Endodermal cell (in vitro differentiated cells): ENCODE measurements at regions not wholly inside any gene's neighbourhood (a gene's known extent, or its start where the extent isn't known, plus 50 kb on each side); places are given as distances from the start of the nearest gene placed in this dataset.

Experiments used
- DNase-seq: peaks from one replicate; pipeline ENCODE4 v3.0.0-alpha.2; 2017
- H3K27ac ChIP-seq: 2 replicates; pipeline ENCODE4 v1.5.1; 2013; ENCODE audit warnings: mild to moderate bottlenecking, low read depth, low read length, moderate library complexity
- H3K27me3 ChIP-seq: 2 replicates; pipeline ENCODE4 v1.6.1; 2013; ENCODE audit warnings: mild to moderate bottlenecking, low read length, moderate library complexity; ENCODE audit not compliant: insufficient read depth, control insufficient read depth, poor library complexity, severe bottlenecking
- H3K36me3 ChIP-seq: 2 replicates; pipeline ENCODE4 v1.7.0; 2013; ENCODE audit warnings: mild to moderate bottlenecking, low read length, moderate library complexity; ENCODE audit not compliant: control insufficient read depth, insufficient read depth
- H3K4me1 ChIP-seq: one replicate; pipeline ENCODE4 v1.7.0; 2013; ENCODE audit warnings: low read length; ENCODE audit not compliant: control insufficient read depth, insufficient read depth
- H3K4me3 ChIP-seq: 2 replicates; pipeline ENCODE4 v1.5.1; 2013; ENCODE audit warnings: mild to moderate bottlenecking, low read length, moderate library complexity
- H3K9ac ChIP-seq: 2 replicates; pipeline ENCODE4 v1.6.1; 2013; ENCODE audit warnings: mild to moderate bottlenecking, low read length, moderate library complexity; ENCODE audit not compliant: poor library complexity, severe bottlenecking; ENCODE audit errors: extremely low read depth
- H3K9me3 ChIP-seq: 2 replicates; pipeline ENCODE4 v1.6.1; 2013; ENCODE audit warnings: mild to moderate bottlenecking, low read length, moderate library complexity; ENCODE audit not compliant: control insufficient read depth
- H3K27ac Mint-ChIP-seq: 2 replicates; pipeline ENCODE4 v1.8.0; 2020; ENCODE audit warnings: mixed read lengths
- H3K27me3 Mint-ChIP-seq: 2 replicates; pipeline ENCODE4 v1.8.0; 2021; ENCODE audit warnings: mild to moderate bottlenecking, mixed read lengths; ENCODE audit not compliant: insufficient read depth
- H3K36me3 Mint-ChIP-seq: 2 replicates; pipeline ENCODE4 v1.8.0; 2020; ENCODE audit warnings: low read depth, mixed read lengths
- H3K4me1 Mint-ChIP-seq: 2 replicates; pipeline ENCODE4 v1.8.0; 2020; ENCODE audit warnings: mixed read lengths
- H3K4me3 Mint-ChIP-seq: 2 replicates; pipeline ENCODE4 v1.8.0; 2020; ENCODE audit warnings: mild to moderate bottlenecking, moderate library complexity, mixed read lengths
- H3K9me3 Mint-ChIP-seq: 2 replicates; pipeline ENCODE4 v1.8.0; 2020; ENCODE audit warnings: mild to moderate bottlenecking, mixed read lengths
- CTCF ChIP-seq: fragments of 200-600 bp; sonication (generic); conservative IDR thresholded peaks from 2 replicates; pipeline ENCODE4 v1.5.0; 2021; ENCODE audit warnings: antibody characterized with exemption, mild to moderate bottlenecking
- WGBS, 2 experiments: methylation state at CpG; one replicate each; pipeline versions ENCODE4 v1.1.5 to v1.1.7; 2013; ENCODE audit warnings: missing lambda C conversion rate in 2 of 2, mixed read lengths in 1 of 2; ENCODE audit not compliant: insufficient coverage in 1 of 2, insufficient read length in 1 of 2; 5-methylcytosine and 5-hydroxymethylcytosine counted together

DNA sequence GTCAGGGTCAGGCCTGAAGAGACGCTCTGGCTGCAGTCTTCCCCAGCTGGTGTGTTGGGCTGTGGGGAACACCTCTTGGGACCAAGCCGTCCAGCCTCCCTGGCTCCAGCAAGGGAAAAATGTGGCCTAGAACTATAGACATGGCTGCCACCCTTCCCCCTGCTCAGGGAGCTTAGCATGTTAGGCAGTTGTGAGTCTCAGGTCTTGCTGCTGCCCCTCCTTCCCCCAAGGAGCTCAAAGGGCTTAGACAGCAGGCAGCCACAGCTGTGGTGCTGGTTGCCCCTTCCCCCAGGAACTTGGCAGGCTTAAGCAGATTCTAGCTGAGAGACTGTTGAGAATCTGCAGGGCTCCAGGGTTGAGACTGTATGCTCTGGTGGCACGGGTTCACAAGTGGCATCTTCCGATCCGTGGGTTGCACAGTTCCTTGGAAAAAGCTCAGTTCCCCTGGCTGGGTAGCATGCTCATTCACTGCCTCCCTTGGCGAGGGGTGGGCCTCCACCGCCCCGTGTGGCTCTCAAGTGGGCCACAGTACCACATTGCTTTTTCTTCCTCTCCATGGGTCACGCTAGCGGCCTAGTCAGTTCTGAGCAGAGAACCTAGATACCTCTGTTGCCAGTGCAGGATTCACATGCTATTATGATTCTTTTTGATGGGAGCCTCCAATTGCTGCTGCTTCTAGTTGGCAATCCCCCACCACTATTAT, 1258.6 kb downstream of the OLFM4 start:
- peak; percentile 76 for DNase-seq
- Histone ChIP-seq H3K4me3 (peak overlapping the region; percentile 34), H3K9ac (no peak overlapping the region), H3K9me3 (peaks cover 26% of the 10 kb centered on the region), H3K27me3 (no peaks in the 10 kb centered on the region), H3K4me1 (peaks cover 5% of the 10 kb centered on the region), H3K36me3 (peaks cover 14% of the 10 kb centered on the region), H3K27ac (no peak overlapping the region)
- Mint-ChIP-seq H3K4me3 (no peak overlapping the region), H3K36me3 (peaks cover 42% of the 10 kb centered on the region), H3K9me3 (peaks cover 34% of the 10 kb centered on the region), H3K27me3 (no peaks in the 10 kb centered on the region), H3K4me1 (peaks cover 21% of the 10 kb centered on the region), H3K27ac (peak overlapping the region; percentile 27)
- TF ChIP-seq CTCF, result no peak
- WGBS, 2 experiments, result 86 to 91% methylated on average over 6 to 10 of the region's 10 CpGs

DNA sequence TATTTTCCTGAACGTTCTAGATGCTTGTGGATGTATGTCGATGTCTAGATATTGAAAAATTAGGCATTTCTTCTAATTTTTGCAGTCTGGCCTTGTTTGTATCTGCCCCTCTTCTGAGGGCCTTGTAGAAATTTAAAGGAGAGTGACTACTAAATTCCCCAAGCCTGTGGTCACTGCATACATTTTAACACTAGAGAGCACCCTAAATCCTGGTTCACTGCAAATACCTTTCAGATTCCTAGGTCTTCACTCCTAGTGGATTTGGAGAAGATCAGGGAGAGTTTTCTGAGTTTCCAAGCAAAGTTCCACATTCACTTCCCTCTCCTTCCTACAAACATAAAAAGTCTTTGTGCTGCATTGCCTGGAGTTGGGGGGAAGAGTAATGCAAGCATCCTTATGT, 1272.5 kb downstream of the OLFM4 start:
- H3K36me3 ChIP-seq, result peaks cover 32% of the 10 kb centered on the region
- no peak overlapping the region for H3K9ac ChIP-seq
- Mint-ChIP-seq H3K27me3 (no peaks in the 10 kb centered on the region), H3K4me3 (no peak overlapping the region), H3K27ac (peak overlapping the region; percentile 74), H3K36me3 (peaks cover 31% of the 10 kb centered on the region), H3K4me1 (peaks cover 51% of the 10 kb centered on the region), H3K9me3 (no peaks in the 10 kb centered on the region)
- no peak overlapping the region for H3K27ac ChIP-seq
- WGBS, 2 experiments, result 69 to 84% methylated on average over 2 of the region's 2 CpGs
- H3K9me3 ChIP-seq, result peaks cover 7% of the 10 kb centered on the region
- peak overlapping the region; percentile 27 for H3K4me3 ChIP-seq
- H3K4me1 ChIP-seq, result peaks cover 16% of the 10 kb centered on the region
- TF ChIP-seq CTCF, result peak; percentile 67
- no peak for DNase-seq
- no peaks in the 10 kb centered on the region for H3K27me3 ChIP-seq

DNA sequence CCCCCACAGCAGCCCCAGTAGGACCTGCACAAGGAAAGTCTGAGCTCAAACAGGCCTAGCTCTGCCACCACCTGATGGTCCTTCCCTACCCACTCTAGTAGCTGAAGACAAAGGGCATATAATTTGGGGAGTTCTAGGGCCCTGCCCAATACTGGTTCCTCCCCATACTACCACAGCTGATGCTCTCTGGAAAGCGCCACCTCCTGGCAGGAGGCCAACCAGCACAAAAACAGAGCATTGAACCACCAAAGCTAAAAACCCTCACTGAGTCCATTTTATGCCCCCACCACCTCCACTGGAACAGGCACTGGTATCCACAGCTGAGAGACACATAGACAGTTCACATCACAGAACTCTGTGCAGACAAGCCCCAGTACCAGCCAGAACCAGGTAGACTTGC, 1276.8 kb downstream of the OLFM4 start:
- Histone ChIP-seq H3K9me3 (no peaks in the 10 kb centered on the region), H3K4me3 (peak overlapping the region; percentile 22), H3K36me3 (peaks cover 36% of the 10 kb centered on the region), H3K4me1 (peaks cover 24% of the 10 kb centered on the region), H3K27me3 (no peaks in the 10 kb centered on the region), H3K9ac (no peak overlapping the region), H3K27ac (no peak overlapping the region)
- no peaks in the 10 kb centered on the region for H3K9me3 Mint-ChIP-seq
- H3K27me3 Mint-ChIP-seq, result no peaks in the 10 kb centered on the region
- TF ChIP-seq CTCF, result peak; percentile 77
- peak overlapping the region; percentile 95 for H3K27ac Mint-ChIP-seq
- DNase-seq, result peak; percentile 65
- H3K4me1 Mint-ChIP-seq, result peaks cover 61% of the 10 kb centered on the region
- WGBS, 2 experiments, result 71 to 80% methylated on average over 1 of the region's 1 CpG
- H3K4me3 Mint-ChIP-seq, result peak overlapping the region; percentile 27
- peaks cover 9% of the 10 kb centered on the region for H3K36me3 Mint-ChIP-seq
